ENCODE measurements at regions not wholly inside any gene's neighbourhood (a gene's known extent, or its start where the extent isn't known, plus 50 kb on each side); places are given as distances from the start of the nearest gene placed in this dataset.

GRCh38 chr10:44832595-44833390 lies 78.3 kb upstream of the TMEM72 start:
- H3K27me3 ChIP-seq: no peaks in the 10 kb centered on the region
- H3K4me3 ChIP-seq: no peak overlapping the region
- 83% methylated on average over 6 of the region's 6 CpGs for WGBS
- no peaks in the 10 kb centered on the region for H3K4me1 ChIP-seq
- no peak overlapping the region for H3K27ac ChIP-seq
- H3K9me3 ChIP-seq: no peaks in the 10 kb centered on the region
- no peaks in the 10 kb centered on the region for H3K36me3 ChIP-seq
- TF ChIP-seq CTCF (IDR thresholded peaks at IDR 0.05): no peak
- no peak for TF ChIP-seq POLR2AphosphoS5 (IDR thresholded peaks at IDR 0.05)
- no peak for TF ChIP-seq POLR2A (IDR thresholded peaks at IDR 0.05)
- TF ChIP-seq EP300 (IDR thresholded peaks at IDR 0.05): no peak
- no peak for DNase-seq (ENCODE audit: low spot score in 2 of 2)

GRCh38 chr10:44834131-44834530 lies 77.0 kb upstream of the TMEM72 start:
- TF ChIP-seq POLR2AphosphoS5 (IDR thresholded peaks at IDR 0.05) (no peak), EP300 (IDR thresholded peaks at IDR 0.05) (no peak), CTCF (IDR thresholded peaks at IDR 0.05) (no peak), POLR2A (IDR thresholded peaks at IDR 0.05) (no peak)

DNA sequence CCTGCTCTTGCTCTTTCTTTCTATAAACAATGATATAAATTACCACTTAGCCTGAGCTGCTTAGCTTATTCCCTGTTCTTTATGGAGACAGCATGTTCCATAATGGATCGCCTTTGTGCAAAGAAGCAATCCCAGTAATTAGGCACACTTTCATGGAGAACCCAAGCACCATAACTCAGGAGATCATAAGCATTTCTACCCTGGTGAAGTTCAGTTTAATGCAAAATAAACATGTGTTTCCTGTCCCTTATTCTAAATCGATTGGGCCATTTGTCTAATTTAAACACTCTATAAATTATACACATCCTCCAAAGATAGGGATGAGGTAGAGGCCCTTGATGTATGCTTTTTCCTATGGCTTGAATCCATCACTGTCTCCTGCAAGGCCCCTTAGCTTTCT lies 75.8 kb upstream of the TMEM72 start:
- H3K4me1 ChIP-seq: no peaks in the 10 kb centered on the region
- H3K9me3 ChIP-seq: no peaks in the 10 kb centered on the region
- no peak overlapping the region for H3K4me3 ChIP-seq
- no peaks in the 10 kb centered on the region for H3K36me3 ChIP-seq
- H3K27ac ChIP-seq: no peak overlapping the region
- no peak for TF ChIP-seq EP300 (IDR thresholded peaks at IDR 0.05)
- no peak for TF ChIP-seq POLR2A (IDR thresholded peaks at IDR 0.05)
- TF ChIP-seq CTCF (IDR thresholded peaks at IDR 0.05): no peak
- TF ChIP-seq POLR2AphosphoS5 (IDR thresholded peaks at IDR 0.05): no peak
- no peak for DNase-seq (ENCODE audit: low spot score in 2 of 2)
- no peaks in the 10 kb centered on the region for H3K27me3 ChIP-seq
- WGBS: 63% methylated on average over 2 of the region's 2 CpGs

More at GRCh38 chr10:44834131-44834530, 77.0 kb upstream of the TMEM72 start:
- H3K27ac ChIP-seq: no peak overlapping the region
- DNase-seq (ENCODE audit: low spot score in 2 of 2): no peak
- WGBS: 85% methylated on average over 4 of the region's 4 CpGs
- H3K9me3 ChIP-seq: no peaks in the 10 kb centered on the region
- no peaks in the 10 kb centered on the region for H3K4me1 ChIP-seq
- no peaks in the 10 kb centered on the region for H3K27me3 ChIP-seq
- H3K36me3 ChIP-seq: no peaks in the 10 kb centered on the region
- no peak overlapping the region for H3K4me3 ChIP-seq

GRCh38 chr10:44843484-44843883 lies 67.7 kb upstream of the TMEM72 start:
- no peak for DNase-seq (ENCODE audit: low spot score in 2 of 2)
- H3K9me3 ChIP-seq: no peaks in the 10 kb centered on the region
- 72% methylated on average over 2 of the region's 2 CpGs for WGBS
- H3K4me1 ChIP-seq: no peaks in the 10 kb centered on the region
- no peaks in the 10 kb centered on the region for H3K27me3 ChIP-seq
- no peaks in the 10 kb centered on the region for H3K36me3 ChIP-seq
- H3K27ac ChIP-seq: no peak overlapping the region
- TF ChIP-seq POLR2AphosphoS5 (IDR thresholded peaks at IDR 0.05) (no peak), POLR2A (IDR thresholded peaks at IDR 0.05) (no peak), EP300 (IDR thresholded peaks at IDR 0.05) (no peak), CTCF (IDR thresholded peaks at IDR 0.05) (no peak)
- H3K4me3 ChIP-seq: no peak overlapping the region

DNA sequence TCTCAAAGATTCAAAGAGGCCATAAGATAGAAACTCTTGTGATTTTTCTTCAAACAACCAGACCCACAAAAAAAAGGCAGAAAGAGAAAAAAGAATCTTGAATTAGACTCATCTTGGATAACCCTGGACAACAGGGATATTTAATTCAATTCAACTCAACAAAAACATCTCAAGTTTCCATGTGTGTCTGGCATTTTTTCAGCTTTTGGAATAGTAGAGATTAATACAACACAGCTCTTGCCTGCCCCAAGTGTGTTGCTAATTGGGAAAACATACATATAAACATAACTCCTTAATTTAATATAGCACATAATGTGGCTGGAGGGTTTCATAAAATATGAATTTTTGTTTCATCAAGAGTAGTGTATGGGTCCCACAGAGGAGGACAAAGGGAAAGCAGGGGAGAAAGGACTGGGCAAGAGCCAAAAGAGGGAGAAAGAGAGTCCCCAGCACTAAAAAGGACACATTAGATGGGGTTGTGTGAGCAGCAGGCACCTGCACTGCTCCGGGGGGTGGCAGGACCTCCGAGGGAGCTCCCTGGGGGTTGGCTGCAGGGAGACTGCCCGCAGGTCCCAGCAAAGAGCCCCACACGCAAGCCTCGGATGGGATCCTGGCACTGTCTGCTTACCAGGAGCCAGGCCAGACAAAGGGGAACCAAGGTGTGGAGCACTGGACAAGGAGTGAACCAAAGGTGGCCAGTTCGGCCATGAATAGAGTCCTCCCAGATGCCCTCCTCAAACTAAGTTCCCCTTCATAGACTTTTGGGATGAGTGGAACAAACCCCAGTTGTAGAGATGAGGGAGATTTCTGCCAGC lies 65.6 kb upstream of the TMEM72 start:
- Histone ChIP-seq H3K4me3 (no peak overlapping the region), H3K4me1 (no peaks in the 10 kb centered on the region), H3K27ac (no peak overlapping the region), H3K9me3 (no peaks in the 10 kb centered on the region), H3K27me3 (no peaks in the 10 kb centered on the region), H3K36me3 (no peaks in the 10 kb centered on the region)
- 86% methylated on average over 6 of the region's 6 CpGs for WGBS
- no peak for DNase-seq (ENCODE audit: low spot score in 2 of 2)
- no peak for TF ChIP-seq POLR2AphosphoS5 (IDR thresholded peaks at IDR 0.05)
- TF ChIP-seq CTCF (IDR thresholded peaks at IDR 0.05): no peak
- no peak for TF ChIP-seq EP300 (IDR thresholded peaks at IDR 0.05)
- no peak for TF ChIP-seq POLR2A (IDR thresholded peaks at IDR 0.05)
